K562 (cell line): ENCODE measurements at regions not wholly inside any gene's neighbourhood (a gene's known extent, or its start where the extent isn't known, plus 50 kb on each side); places are given as distances from the start of the nearest gene placed in this dataset.

Source experiments
- ATAC-seq: fragments of 200-7000 bp; cut with Tn5 transposase; 3 replicates; pipeline ENCODE4 v1.9.1; 2020; ENCODE audit warnings: moderate library complexity
- BruUV-seq: library from RNA; stranded (reverse); fragments of 400-500 nt; replicated peaks from 2 replicates; lab custom pipeline; 2021; lab: Mats Ljungman, UMichigan
- CTCF ChIA-PET: fragments of 300-600 bp; formaldehyde crosslinking; extraction: SDS; loops from one replicate; lab custom pipeline; 2021; ENCODE audit warnings: low intra/inter-chr PET ratio; lab: Yijun Ruan, JAX
- POLR2A ChIA-PET: fragments of 300-600, 350-650 bp; sonication (Branson Sonifier 250); formaldehyde crosslinking; extraction: SDS; loops from one replicate; lab custom pipeline; 2021; ENCODE audit warnings: antibody characterized with exemption, inconsistent platforms; lab: Yijun Ruan, JAX
- DNase-seq, 4 experiments: peaks; one replicate each; pipeline versions ENCODE4 v3.0.0 to v3.0.0-alpha.2; 2011 to 2018; ENCODE audit warnings: low spot score in 3 of 4, mixed read lengths in 3 of 4; ENCODE audit errors: extremely low read depth in 1 of 4
- FAIRE-seq: peaks from 2 replicates; lab custom pipeline; 2011; peaks lifted over from hg19 to GRCh38; lab: Jason Lieb, UNC
- H2AFZ ChIP-seq: 2 replicates; pipeline ENCODE4 v1.6.0; 2011; ENCODE audit warnings: low read depth, low read length, control low read depth, inconsistent platforms
- H3K27ac ChIP-seq: fragments of 200-600 bp; 3 replicates; pipeline ENCODE4 v1.8.0; 2011; ENCODE audit warnings: low read depth, mild to moderate bottlenecking, control low read depth, inconsistent platforms, low read length, moderate library complexity, mixed read lengths; ENCODE audit errors: extremely low read depth
- H3K27me3 ChIP-seq, 2 experiments: fragments of 300-600 bp in 1 of 2; 2 replicates in 1 of 2; 3 replicates in 1 of 2; pipeline versions ENCODE4 v1.6.0 to v1.8.0; 2011; ENCODE audit warnings: inconsistent platforms in 2 of 2, low read length in 2 of 2, mild to moderate bottlenecking in 1 of 2, mixed read lengths in 1 of 2, moderate library complexity in 1 of 2; ENCODE audit not compliant: control insufficient read depth in 2 of 2, insufficient read depth in 2 of 2
- H3K36me3 ChIP-seq: fragments of 300-600 bp; 3 replicates; pipeline ENCODE4 v1.8.0; 2011; ENCODE audit warnings: mild to moderate bottlenecking, low read length, inconsistent platforms; ENCODE audit not compliant: control insufficient read depth, insufficient read depth
- H3K4me1 ChIP-seq, 2 experiments: fragments of 200-600 bp in 1 of 2; replicated peaks in 1 of 2; 2 replicates in 1 of 2; 3 replicates in 1 of 2; pipeline versions ENCODE4 v1.5.1 to v1.8.0; 2011; ENCODE audit warnings: inconsistent platforms in 2 of 2, low read length in 2 of 2, mild to moderate bottlenecking in 1 of 2, mixed read lengths in 1 of 2, moderate library complexity in 1 of 2; ENCODE audit not compliant: control insufficient read depth in 2 of 2, insufficient read depth in 2 of 2
- H3K4me2 ChIP-seq: 2 replicates; pipeline ENCODE4 v1.6.1; 2011; ENCODE audit warnings: low read length, control low read depth, inconsistent platforms, mixed read lengths; ENCODE audit not compliant: insufficient read depth
- H3K4me3 ChIP-seq: fragments of 200-600 bp; sonication (generic), shearing (Covaris generic); 2 replicates; pipeline ENCODE4 v1.5.1; 2016; ENCODE audit warnings: control low read depth, inconsistent platforms
- H3K79me2 ChIP-seq: fragments of 200-600 bp; 3 replicates; pipeline ENCODE4 v1.8.0; 2011; ENCODE audit warnings: low read length, inconsistent platforms; ENCODE audit not compliant: control insufficient read depth, insufficient read depth
- H3K9ac ChIP-seq, 2 experiments: 2 replicates each; pipeline versions ENCODE4 v1.6.0 to v1.6.1; 2011; ENCODE audit warnings: low read depth in 2 of 2, low read length in 2 of 2, control low read depth in 1 of 2, inconsistent platforms in 1 of 2, mild to moderate bottlenecking in 1 of 2, mixed read lengths in 1 of 2; ENCODE audit not compliant: insufficient read depth in 1 of 2
- H3K9me1 ChIP-seq: one replicate; pipeline ENCODE4 v1.6.0; 2011; ENCODE audit warnings: inconsistent platforms, mild to moderate bottlenecking, low read length, moderate library complexity; ENCODE audit not compliant: control insufficient read depth, insufficient read depth
- H3K9me3 ChIP-seq: replicated peaks from 2 replicates; pipeline ENCODE4 v1.5.1; 2011; ENCODE audit warnings: low read depth, low read length, inconsistent platforms; ENCODE audit not compliant: control insufficient read depth, insufficient read depth
- H4K20me1 ChIP-seq: replicated peaks from 2 replicates; pipeline ENCODE4 v1.6.1; 2011; ENCODE audit warnings: low read length, inconsistent platforms, mixed read lengths; ENCODE audit not compliant: control insufficient read depth, insufficient read depth
- ATF4 ChIP-seq: fragments of 450-650 bp; formaldehyde crosslinking; IDR thresholded peaks from 2 replicates; pipeline ENCODE4 v1.4.0; 2022; ENCODE audit warnings: mild to moderate bottlenecking, moderate library complexity
- CEBPG ChIP-seq, 3 experiments: fragments of 200-800 bp in 1 of 3; sonication (Bioruptor generic) in 1 of 3; sonication (generic) in 1 of 3; formaldehyde crosslinking in 1 of 3; IDR thresholded peaks in 2 of 3; conservative IDR thresholded peaks in 1 of 3; 2 replicates each; pipeline versions ENCODE4 v1.6.1 to v1.8.0; 2016 to 2022; ENCODE audit warnings: missing compliant biosample characterization in 2 of 3, missing genetic modification characterization in 2 of 3, mild to moderate bottlenecking in 1 of 3, missing genetic modification reagents in 1 of 3
- KLF13 ChIP-seq: fragments of 450-650 bp; IDR thresholded peaks from 2 replicates; pipeline ENCODE4 v1.6.1; 2016; ENCODE audit warnings: missing genetic modification characterization, low read depth, mild to moderate bottlenecking, missing compliant biosample characterization, moderate library complexity, borderline replicate concordance
- LEF1 ChIP-seq: fragments of 450-650 bp; IDR thresholded peaks from 2 replicates; pipeline ENCODE4 v1.6.1; 2016; ENCODE audit warnings: mild to moderate bottlenecking
- PCBP2 ChIP-seq: fragments of 200-400 bp; formaldehyde crosslinking; IDR thresholded peaks from 2 replicates; pipeline ENCODE4 v1.6.1; 2018; ENCODE audit warnings: low read length, low read depth, mild to moderate bottlenecking, moderate library complexity; ENCODE audit not compliant: poor library complexity, severe bottlenecking
- RCOR1 ChIP-seq, 2 experiments: IDR thresholded peaks; 2 replicates each; pipeline ENCODE4 v1.6.1; 2012; ENCODE audit warnings: low read depth in 2 of 2, low read length in 2 of 2, borderline replicate concordance in 1 of 2, improper control_type of control experiment in 1 of 2
- ZNF347 ChIP-seq: fragments of 450-650 bp; formaldehyde crosslinking; IDR thresholded peaks from 2 replicates; pipeline ENCODE4 v1.4.0; 2020; ENCODE audit warnings: low read depth, mild to moderate bottlenecking, moderate library complexity
- ZNF668 ChIP-seq: fragments of 250-450 bp; sonication (Bioruptor Pico); IDR thresholded peaks from 2 replicates; pipeline ENCODE4 v1.8.0; 2022; ENCODE audit warnings: mild to moderate bottlenecking, inconsistent platforms
- WGBS: fragments of 100-300 bp; shearing (Covaris generic); methylation state at CpG from one replicate; pipeline ENCODE4 v1.1.6; 2016; ENCODE audit warnings: low coverage, mixed read lengths; ENCODE audit not compliant: insufficient coverage; ENCODE audit errors: missing lambda C conversion rate; 5-methylcytosine and 5-hydroxymethylcytosine counted together
- in situ Hi-C: fragments of 300-500 bp; cut with MboI; formaldehyde crosslinking; loops from 4 replicates; pipeline ENCODE4 v1.15.0; 2018; ENCODE audit warnings: inconsistent platforms, mixed read lengths
- intact Hi-C: fragments of 100-400 bp; cut with micrococcal nuclease; formaldehyde crosslinking; loops from 2 replicates; pipeline ENCODE4 v1.14.2; 2022
- TF ChIP-seq, protein P1 (sequence below): fragments of 450-650 bp; IDR thresholded peaks from 2 replicates; pipeline ENCODE4 v1.6.1; 2018; ENCODE audit warnings: mild to moderate bottlenecking, low read depth; ENCODE audit not compliant: partially characterized antibody
- TF ChIP-seq, protein P2 (sequence below): fragments of 250-450 bp; sonication (Bioruptor Pico); IDR thresholded peaks from 2 replicates; pipeline ENCODE4 v1.4.0; 2020; ENCODE audit warnings: mild to moderate bottlenecking, moderate library complexity
- TF ChIP-seq, protein P3 (sequence below): fragments of 250-450 bp; sonication (Bioruptor Pico); IDR thresholded peaks from 2 replicates; pipeline ENCODE4 v1.5.0; 2021; ENCODE audit warnings: mild to moderate bottlenecking, borderline replicate concordance
- TF ChIP-seq, protein P4 (sequence below): fragments of 450-650 bp; IDR thresholded peaks from 2 replicates; pipeline ENCODE4 v1.6.1; 2016

DNA sequence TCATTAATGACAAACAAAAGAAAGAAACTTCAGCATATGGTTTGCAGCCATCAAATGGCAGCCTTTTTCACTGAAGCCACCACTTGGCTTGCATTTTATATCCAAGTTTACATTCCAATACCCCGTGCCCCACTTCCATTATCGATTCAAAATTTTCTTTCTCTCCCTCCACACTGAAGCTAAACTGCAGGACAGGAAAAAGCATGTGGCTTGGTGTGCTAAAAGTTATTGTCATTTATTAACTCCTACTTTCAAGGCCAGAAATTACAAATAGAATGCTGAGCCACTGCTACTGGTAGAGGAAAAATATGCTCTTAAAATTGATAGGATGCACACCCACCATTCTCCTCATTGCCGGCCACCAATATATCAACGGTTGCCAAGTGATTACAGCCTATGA, 351.6 kb upstream of the DUSP10 start:
- no peaks in the 10 kb centered on the region; the same call in 1 of the 2 replicates for H3K9me3 ChIP-seq
- no peak for TF ChIP-seq PCBP2
- TF ChIP-seq KLF13 (tag) = no peak
- TF ChIP-seq, protein P1, sequence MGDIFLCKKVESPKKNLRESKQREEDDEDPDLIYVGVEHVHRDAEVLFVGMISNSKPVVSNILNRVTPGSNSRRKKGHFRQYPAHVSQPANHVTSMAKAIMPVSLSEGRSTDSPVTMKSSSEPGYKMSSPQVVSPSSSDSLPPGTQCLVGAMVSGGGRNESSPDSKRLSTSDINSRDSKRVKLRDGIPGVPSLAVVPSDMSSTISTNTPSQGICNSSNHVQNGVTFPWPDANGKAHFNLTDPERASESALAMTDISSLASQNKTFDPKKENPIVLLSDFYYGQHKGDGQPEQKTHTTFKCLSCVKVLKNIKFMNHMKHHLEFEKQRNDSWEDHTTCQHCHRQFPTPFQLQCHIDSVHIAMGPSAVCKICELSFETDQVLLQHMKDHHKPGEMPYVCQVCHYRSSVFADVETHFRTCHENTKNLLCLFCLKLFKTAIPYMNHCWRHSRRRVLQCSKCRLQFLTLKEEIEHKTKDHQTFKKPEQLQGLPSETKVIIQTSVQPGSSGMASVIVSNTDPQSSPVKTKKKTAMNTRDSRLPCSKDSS = no peak
- TF ChIP-seq, protein P2, sequence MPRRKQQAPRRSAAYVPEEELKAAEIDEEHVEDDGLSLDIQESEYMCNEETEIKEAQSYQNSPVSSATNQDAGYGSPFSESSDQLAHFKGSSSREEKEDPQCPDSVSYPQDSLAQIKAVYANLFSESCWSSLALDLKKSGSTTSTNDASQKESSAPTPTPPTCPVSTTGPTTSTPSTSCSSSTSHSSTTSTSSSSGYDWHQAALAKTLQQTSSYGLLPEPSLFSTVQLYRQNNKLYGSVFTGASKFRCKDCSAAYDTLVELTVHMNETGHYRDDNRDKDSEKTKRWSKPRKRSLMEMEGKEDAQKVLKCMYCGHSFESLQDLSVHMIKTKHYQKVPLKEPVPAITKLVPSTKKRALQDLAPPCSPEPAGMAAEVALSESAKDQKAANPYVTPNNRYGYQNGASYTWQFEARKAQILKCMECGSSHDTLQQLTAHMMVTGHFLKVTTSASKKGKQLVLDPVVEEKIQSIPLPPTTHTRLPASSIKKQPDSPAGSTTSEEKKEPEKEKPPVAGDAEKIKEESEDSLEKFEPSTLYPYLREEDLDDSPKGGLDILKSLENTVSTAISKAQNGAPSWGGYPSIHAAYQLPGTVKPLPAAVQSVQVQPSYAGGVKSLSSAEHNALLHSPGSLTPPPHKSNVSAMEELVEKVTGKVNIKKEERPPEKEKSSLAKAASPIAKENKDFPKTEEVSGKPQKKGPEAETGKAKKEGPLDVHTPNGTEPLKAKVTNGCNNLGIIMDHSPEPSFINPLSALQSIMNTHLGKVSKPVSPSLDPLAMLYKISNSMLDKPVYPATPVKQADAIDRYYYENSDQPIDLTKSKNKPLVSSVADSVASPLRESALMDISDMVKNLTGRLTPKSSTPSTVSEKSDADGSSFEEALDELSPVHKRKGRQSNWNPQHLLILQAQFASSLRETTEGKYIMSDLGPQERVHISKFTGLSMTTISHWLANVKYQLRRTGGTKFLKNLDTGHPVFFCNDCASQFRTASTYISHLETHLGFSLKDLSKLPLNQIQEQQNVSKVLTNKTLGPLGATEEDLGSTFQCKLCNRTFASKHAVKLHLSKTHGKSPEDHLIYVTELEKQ (CRISPR knock-in tag) = no peak
- no peak for TF ChIP-seq CEBPG (CRISPR knock-in tag; IDR thresholded peaks at IDR 0.05)
- TF ChIP-seq CEBPG (tag; conservative IDR thresholded peaks at IDR 0.05 in 1 of 2, IDR thresholded peaks at IDR 0.05 in 1 of 2) = no peak
- TF ChIP-seq LEF1 = no peak
- no peak for TF ChIP-seq ATF4 (CRISPR knock-in tag)
- TF ChIP-seq, protein P3, sequence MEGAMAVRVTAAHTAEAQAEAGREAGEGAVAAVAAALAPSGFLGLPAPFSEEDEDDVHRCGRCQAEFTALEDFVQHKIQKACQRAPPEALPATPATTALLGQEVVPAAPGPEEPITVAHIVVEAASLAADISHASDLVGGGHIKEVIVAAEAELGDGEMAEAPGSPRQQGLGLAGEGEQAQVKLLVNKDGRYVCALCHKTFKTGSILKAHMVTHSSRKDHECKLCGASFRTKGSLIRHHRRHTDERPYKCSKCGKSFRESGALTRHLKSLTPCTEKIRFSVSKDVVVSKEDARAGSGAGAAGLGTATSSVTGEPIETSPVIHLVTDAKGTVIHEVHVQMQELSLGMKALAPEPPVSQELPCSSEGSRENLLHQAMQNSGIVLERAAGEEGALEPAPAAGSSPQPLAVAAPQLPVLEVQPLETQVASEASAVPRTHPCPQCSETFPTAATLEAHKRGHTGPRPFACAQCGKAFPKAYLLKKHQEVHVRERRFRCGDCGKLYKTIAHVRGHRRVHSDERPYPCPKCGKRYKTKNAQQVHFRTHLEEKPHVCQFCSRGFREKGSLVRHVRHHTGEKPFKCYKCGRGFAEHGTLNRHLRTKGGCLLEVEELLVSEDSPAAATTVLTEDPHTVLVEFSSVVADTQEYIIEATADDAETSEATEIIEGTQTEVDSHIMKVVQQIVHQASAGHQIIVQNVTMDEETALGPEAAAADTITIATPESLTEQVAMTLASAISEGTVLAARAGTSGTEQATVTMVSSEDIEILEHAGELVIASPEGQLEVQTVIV (CRISPR knock-in tag) = no peak
- TF ChIP-seq ZNF668 (CRISPR knock-in tag) = no peak
- TF ChIP-seq ZNF347 (CRISPR knock-in tag) = no peak
- TF ChIP-seq, protein P4, sequence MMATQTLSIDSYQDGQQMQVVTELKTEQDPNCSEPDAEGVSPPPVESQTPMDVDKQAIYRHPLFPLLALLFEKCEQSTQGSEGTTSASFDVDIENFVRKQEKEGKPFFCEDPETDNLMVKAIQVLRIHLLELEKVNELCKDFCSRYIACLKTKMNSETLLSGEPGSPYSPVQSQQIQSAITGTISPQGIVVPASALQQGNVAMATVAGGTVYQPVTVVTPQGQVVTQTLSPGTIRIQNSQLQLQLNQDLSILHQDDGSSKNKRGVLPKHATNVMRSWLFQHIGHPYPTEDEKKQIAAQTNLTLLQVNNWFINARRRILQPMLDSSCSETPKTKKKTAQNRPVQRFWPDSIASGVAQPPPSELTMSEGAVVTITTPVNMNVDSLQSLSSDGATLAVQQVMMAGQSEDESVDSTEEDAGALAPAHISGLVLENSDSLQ = no peak
- no peak for TF ChIP-seq RCOR1 (IDR thresholded peaks at IDR 0.05; ENCODE audit: borderline replicate concordance in 1 of 2, low read depth in 2 of 2, low read length in 2 of 2)
- no peak overlapping the region for H3K4me3 ChIP-seq
- no peaks in the 10 kb centered on the region for H3K79me2 ChIP-seq
- DNase-seq (no peak), FAIRE-seq (no peak), ATAC-seq (no peak)
- 0% methylated on average over 4 of the region's 4 CpGs for WGBS
- H4K20me1 ChIP-seq = no peaks in the 10 kb centered on the region
- no peaks in the 10 kb centered on the region; a peak in 1 of 5 replicates for H3K27me3 ChIP-seq
- BruUV-seq = no TSS peak
- CTCF ChIA-PET = no interaction called here
- H3K4me2 ChIP-seq = no peak overlapping the region
- H3K27ac ChIP-seq = no peak overlapping the region
- H3K36me3 ChIP-seq = no peaks in the 10 kb centered on the region
- POLR2A ChIA-PET = interaction anchor here (1.3 kb wide), 1 partner anchor 9 kb away, joined by 3 read pairs; no protein-coding TSS in a partner anchor
- H3K9ac ChIP-seq = no peak overlapping the region
- no peaks in the 10 kb centered on the region for H3K4me1 ChIP-seq
- H2AFZ ChIP-seq = no peak overlapping the region
- in situ Hi-C loops = no loop called here
- intact Hi-C loops = no loop called here
- no peaks in the 10 kb centered on the region for H3K9me1 ChIP-seq
